ENCODE measurements at regions not wholly inside any gene's neighbourhood (a gene's known extent, or its start where the extent isn't known, plus 50 kb on each side); places are given as distances from the start of the nearest gene placed in this dataset.

DNA sequence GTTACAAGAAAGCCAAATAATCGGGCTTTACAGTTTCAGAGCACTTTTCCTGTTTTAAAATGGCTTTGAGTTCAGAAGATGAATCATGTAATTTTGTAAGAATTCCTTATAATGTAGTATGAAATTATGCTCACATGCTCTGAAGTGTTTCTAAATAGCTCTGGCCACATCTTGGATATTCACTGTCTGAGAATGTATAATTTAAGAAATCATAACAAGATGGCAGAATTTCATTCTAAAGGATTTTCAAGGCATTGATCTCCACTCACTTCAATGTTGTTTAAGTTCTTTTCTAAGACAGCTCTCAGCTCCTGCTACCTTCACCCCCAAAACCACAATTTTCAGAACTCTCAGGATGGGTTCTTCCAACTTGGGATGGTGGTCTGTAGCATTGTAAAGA lies 180.1 kb downstream of the DACT1 start (continued):
- TF ChIP-seq YY1 (IDR thresholded peaks at IDR 0.05; ENCODE audit: low read depth, low read length) (no peak), CHD1 (IDR thresholded peaks at IDR 0.05; ENCODE audit: low read depth, low read length) (no peak), CBX8 (IDR thresholded peaks at IDR 0.05; ENCODE audit: borderline replicate concordance, low read depth, low read length) (no peak)
